GM23338 (cell line): ENCODE measurements at regions not wholly inside any gene's neighbourhood (a gene's known extent, or its start where the extent isn't known, plus 50 kb on each side); places are given as distances from the start of the nearest gene placed in this dataset.

Experiments
- ATAC-seq: fragments of 200-7000 bp; cut with Tn5 transposase; 3 replicates; pipeline ENCODE4 v1.9.1; 2020
- DNase-seq: peaks from one replicate; pipeline ENCODE4 v3.0.0-alpha.2; 2015; ENCODE audit warnings: low spot score
- H2AFZ ChIP-seq: fragments of 200-600 bp; sonication (generic); 2 replicates; pipeline ENCODE4 v1.8.0; 2016; ENCODE audit warnings: antibody characterized with exemption, mild to moderate bottlenecking, moderate library complexity
- H3F3A ChIP-seq: fragments of 200-600 bp; sonication (generic); replicated peaks from 2 replicates; pipeline ENCODE4 v1.8.0; 2017; ENCODE audit warnings: antibody characterized with exemption, mixed run types, low read depth
- H3K27ac ChIP-seq: fragments of 200-600 bp; sonication (generic); 2 replicates; pipeline ENCODE4 v1.6.1; 2016; ENCODE audit warnings: low read depth
- H3K27me3 ChIP-seq: fragments of 200-600 bp; sonication (generic); 2 replicates; pipeline ENCODE4 v1.8.0; 2016; ENCODE audit warnings: mild to moderate bottlenecking, mixed run types, moderate library complexity; ENCODE audit not compliant: insufficient read depth
- H3K36me3 ChIP-seq: fragments of 200-600 bp; sonication (generic); 2 replicates; pipeline ENCODE4 v1.8.0; 2016; ENCODE audit warnings: mild to moderate bottlenecking; ENCODE audit not compliant: insufficient read depth
- H3K4me1 ChIP-seq: fragments of 200-600 bp; sonication (generic); 2 replicates; pipeline ENCODE4 v1.8.0; 2016; ENCODE audit warnings: mild to moderate bottlenecking, moderate library complexity; ENCODE audit not compliant: insufficient read depth
- H3K4me2 ChIP-seq: fragments of 200-600 bp; sonication (generic); 2 replicates; pipeline ENCODE4 v1.7.1; 2017; ENCODE audit warnings: mixed run types
- H3K4me3 ChIP-seq: fragments of 200-600 bp; sonication (generic); 2 replicates; pipeline ENCODE4 v1.6.1; 2016; ENCODE audit warnings: mixed run types
- H3K79me2 ChIP-seq: fragments of 200-600 bp; sonication (generic); replicated peaks from 2 replicates; pipeline ENCODE4 v1.8.0; 2017; ENCODE audit warnings: mild to moderate bottlenecking; ENCODE audit not compliant: insufficient read depth
- H3K9me2 ChIP-seq: fragments of 200-600 bp; sonication (generic); 2 replicates; pipeline ENCODE4 v1.8.0; 2017; ENCODE audit not compliant: insufficient read depth
- H4K20me1 ChIP-seq: fragments of 200-600 bp; sonication (generic); replicated peaks from 2 replicates; pipeline ENCODE4 v1.8.0; 2017; ENCODE audit warnings: mild to moderate bottlenecking; ENCODE audit not compliant: insufficient read depth
- H3K27ac Mint-ChIP-seq: 2 replicates; pipeline ENCODE4 v1.8.0; 2020; ENCODE audit warnings: inconsistent platforms, mild to moderate bottlenecking, moderate library complexity, mixed read lengths
- H3K27me3 Mint-ChIP-seq: 3 replicates; pipeline ENCODE4 v1.8.0; 2022; ENCODE audit warnings: low read depth, mild to moderate bottlenecking, moderate library complexity, mixed read lengths, inconsistent platforms; ENCODE audit not compliant: insufficient read depth, poor library complexity
- H3K36me3 Mint-ChIP-seq: 3 replicates; pipeline ENCODE4 v1.8.0; 2021; ENCODE audit warnings: low read depth, mild to moderate bottlenecking, inconsistent platforms, moderate library complexity, mixed read lengths
- H3K4me1 Mint-ChIP-seq: 3 replicates; pipeline ENCODE4 v1.8.0; 2020; ENCODE audit warnings: mild to moderate bottlenecking, inconsistent platforms, mixed read lengths
- H3K4me3 Mint-ChIP-seq: 3 replicates; pipeline ENCODE4 v1.8.0; 2021; ENCODE audit warnings: moderate library complexity, mild to moderate bottlenecking, inconsistent platforms, mixed read lengths
- H3K9me3 Mint-ChIP-seq: 3 replicates; pipeline ENCODE4 v1.8.0; 2020; ENCODE audit warnings: moderate library complexity, mild to moderate bottlenecking, inconsistent platforms, mixed read lengths
- CTCF ChIP-seq, 2 experiments: fragments of 200-600 bp in 1 of 2; sonication (generic) in 1 of 2; conservative IDR thresholded peaks; 2 replicates each; pipeline versions ENCODE4 v1.5.1 to v1.6.1; 2016 to 2017; ENCODE audit warnings: antibody characterized with exemption in 2 of 2, low read depth in 2 of 2, mild to moderate bottlenecking in 2 of 2, moderate library complexity in 1 of 2
- ETS1 ChIP-seq: IDR thresholded peaks from 2 replicates; pipeline ENCODE4 v1.6.1; 2016; ENCODE audit warnings: antibody characterized with exemption
- EZH2 ChIP-seq: fragments of 200-600 bp; sonication (generic); IDR thresholded peaks from one replicate; pipeline ENCODE4 v1.8.0; 2017; ENCODE audit warnings: antibody characterized with exemption, mild to moderate bottlenecking, low read depth; ENCODE audit not compliant: unreplicated experiment
- EZH2phosphoT487 ChIP-seq: fragments of 200-600 bp; sonication (generic); IDR thresholded peaks from one replicate; pipeline ENCODE4 v1.8.1; 2018; ENCODE audit warnings: antibody characterized with exemption; ENCODE audit not compliant: unreplicated experiment
- JUNB ChIP-seq: IDR thresholded peaks from one replicate; pipeline ENCODE4 v1.6.1; 2016; ENCODE audit warnings: antibody characterized with exemption; ENCODE audit not compliant: unreplicated experiment
- NANOG ChIP-seq: IDR thresholded peaks from 2 replicates; pipeline ENCODE4 v1.6.1; 2016; ENCODE audit warnings: antibody characterized with exemption, borderline replicate concordance
- POLR2AphosphoS5 ChIP-seq: IDR thresholded peaks from 2 replicates; pipeline ENCODE4 v1.6.1; 2016; ENCODE audit warnings: antibody characterized with exemption, low read depth
- REST ChIP-seq: IDR thresholded peaks from one replicate; pipeline ENCODE4 v1.6.1; 2018; ENCODE audit warnings: antibody characterized with exemption; ENCODE audit not compliant: unreplicated experiment
- STAT1 ChIP-seq: IDR thresholded peaks from one replicate; pipeline ENCODE4 v1.6.1; 2016; ENCODE audit warnings: antibody characterized with exemption; ENCODE audit not compliant: unreplicated experiment
- ZNF114 ChIP-seq: fragments of 250-450 bp; sonication (Bioruptor Pico); IDR thresholded peaks from 2 replicates; pipeline ENCODE4 v1.5.0; 2020; ENCODE audit warnings: mild to moderate bottlenecking, moderate library complexity
- ZNF331 ChIP-seq: fragments of 250-450 bp; sonication (Bioruptor Pico); IDR thresholded peaks from 2 replicates; pipeline ENCODE4 v1.5.0; 2020; ENCODE audit warnings: low read depth, mild to moderate bottlenecking, moderate library complexity

GRCh38 chr18:75156139-75156750 is 52.7 kb downstream of the PTGR3 start:
- peaks cover 7% of the 10 kb centered on the region; the same call in 2 of the 3 replicates for H3K36me3 Mint-ChIP-seq
- no peak for TF ChIP-seq POLR2AphosphoS5
- TF ChIP-seq ZNF114 (CRISPR knock-in tag): no peak

GRCh38 chr18:75154997-75155396 is 53.9 kb downstream of the PTGR3 start:
- peaks cover 7% of the 10 kb centered on the region; the same call in 1 of the 2 replicates for H3K9me2 ChIP-seq
- Mint-ChIP-seq H3K36me3 (peaks cover 10% of the 10 kb centered on the region; the same call in 2 of the 3 replicates), H3K27me3 (peaks cover 6% of the 10 kb centered on the region), H3K9me3 (peaks cover 27% of the 10 kb centered on the region), H3K27ac (no peak overlapping the region; the same call in 1 of the 2 replicates), H3K4me1 (peaks cover 5% of the 10 kb centered on the region), H3K4me3 (no peak overlapping the region)
- H3K27ac ChIP-seq: no peak overlapping the region
- H4K20me1 ChIP-seq: no peaks in the 10 kb centered on the region
- H3K4me1 ChIP-seq: no peaks in the 10 kb centered on the region
- H3K27me3 ChIP-seq: no peaks in the 10 kb centered on the region
- no peaks in the 10 kb centered on the region for H3K79me2 ChIP-seq
- H2AFZ ChIP-seq: no peak overlapping the region
- ATAC-seq (no peak), DNase-seq (no peak)
- no peaks in the 10 kb centered on the region for H3F3A ChIP-seq
- H3K36me3 ChIP-seq: no peaks in the 10 kb centered on the region
- no peak overlapping the region for H3K4me3 ChIP-seq
- H3K4me2 ChIP-seq: no peak overlapping the region
- TF ChIP-seq CTCF (conservative IDR thresholded peaks at IDR 0.05; ENCODE audit: low read depth in 2 of 2) (no peak), STAT1 (no peak), REST (no peak), POLR2AphosphoS5 (no peak), JUNB (no peak), ZNF331 (CRISPR knock-in tag) (no peak), ZNF114 (CRISPR knock-in tag) (no peak), EZH2phosphoT487 (no peak), EZH2 (no peak), ETS1 (no peak), NANOG (no peak)

More at GRCh38 chr18:75156139-75156750, 52.7 kb downstream of the PTGR3 start:
- H3K9me3 Mint-ChIP-seq: peaks cover 26% of the 10 kb centered on the region
- no peak overlapping the region for H3K4me3 Mint-ChIP-seq
- Histone ChIP-seq H3K9me2 (peaks cover 7% of the 10 kb centered on the region; the same call in 1 of the 2 replicates), H3K27me3 (no peaks in the 10 kb centered on the region), H3K27ac (no peak overlapping the region), H3F3A (no peaks in the 10 kb centered on the region), H3K4me3 (no peak overlapping the region), H3K4me1 (no peaks in the 10 kb centered on the region), H3K79me2 (no peaks in the 10 kb centered on the region), H4K20me1 (no peaks in the 10 kb centered on the region), H3K36me3 (no peaks in the 10 kb centered on the region), H3K4me2 (no peak overlapping the region), H2AFZ (no peak overlapping the region)
- no peak overlapping the region for H3K27ac Mint-ChIP-seq
- ATAC-seq (no peak), DNase-seq (no peak)
- peaks cover 11% of the 10 kb centered on the region for H3K4me1 Mint-ChIP-seq
- peaks cover 6% of the 10 kb centered on the region for H3K27me3 Mint-ChIP-seq
